HG02571 (cell line): ENCODE measurements at regions not wholly inside any gene's neighbourhood (a gene's known extent, or its start where the extent isn't known, plus 50 kb on each side); places are given as distances from the start of the nearest gene placed in this dataset.
"Not testable (repeated sequence)": the region's sequence is repeated elsewhere in the genome, so short reads cannot be mapped to it uniquely, and the experiment has no call there.

Experiments used
- ATAC-seq: cut with Tn5 transposase; IDR thresholded peaks from one replicate; pipeline ENCODE4 v1.9.1; 2021; ENCODE audit warnings: mild to moderate bottlenecking, moderate library complexity; ENCODE audit not compliant: unreplicated experiment

- no peak for ATAC-seq
Observed at GRCh38 chr14:47959740-47960139, 284.3 kb upstream of the MDGA2 start.

GRCh38 chr14:47949006-47949405 lies 273.6 kb upstream of the MDGA2 start:
- ATAC-seq, result no peak

GRCh38 chr14:47935332-47935731 lies 259.9 kb upstream of the MDGA2 start:
- no peak for ATAC-seq

- no peak for ATAC-seq
Observed at GRCh38 chr14:47929334-47929733, 253.9 kb upstream of the MDGA2 start.

- no peak for ATAC-seq
Observed at GRCh38 chr14:47921133-47921532, 245.7 kb upstream of the MDGA2 start.

- no peak for ATAC-seq
Observed at GRCh38 chr14:47919997-47920396, 244.6 kb upstream of the MDGA2 start.

- ATAC-seq, result no peak
Observed at GRCh38 chr14:47919334-47919846, 244.0 kb upstream of the MDGA2 start.

- ATAC-seq, result no peak
Observed at GRCh38 chr14:47917344-47917954, 242.0 kb upstream of the MDGA2 start.

GRCh38 chr14:47901141-47901540 lies 225.7 kb upstream of the MDGA2 start:
- ATAC-seq, result not testable (repeated sequence)

- no peak for ATAC-seq
Observed at GRCh38 chr14:47899685-47900084, 224.3 kb upstream of the MDGA2 start.

GRCh38 chr14:47874350-47874749 lies 198.9 kb upstream of the MDGA2 start:
- ATAC-seq, result no peak

GRCh38 chr14:47872588-47872987 lies 197.2 kb upstream of the MDGA2 start:
- ATAC-seq, result no peak

- ATAC-seq, result no peak
Observed at GRCh38 chr14:47863441-47863840, 188.0 kb upstream of the MDGA2 start.

GRCh38 chr14:47857646-47858045 lies 182.2 kb upstream of the MDGA2 start:
- ATAC-seq, result peak; percentile 65

- ATAC-seq, result no peak
Observed at GRCh38 chr14:47852278-47852677, 176.9 kb upstream of the MDGA2 start.

GRCh38 chr14:47846008-47846407 lies 170.6 kb upstream of the MDGA2 start:
- no peak for ATAC-seq

GRCh38 chr14:47843236-47843635 lies 167.8 kb upstream of the MDGA2 start:
- ATAC-seq, result no peak

GRCh38 chr14:47833011-47833410 lies 157.6 kb upstream of the MDGA2 start:
- no peak for ATAC-seq

GRCh38 chr14:47826809-47827208 lies 151.4 kb upstream of the MDGA2 start:
- no peak for ATAC-seq

- no peak for ATAC-seq
Observed at GRCh38 chr14:47822326-47822725, 146.9 kb upstream of the MDGA2 start.

- no peak for ATAC-seq
Observed at GRCh38 chr14:47821135-47821534, 145.7 kb upstream of the MDGA2 start.

GRCh38 chr14:47790477-47790876 lies 115.1 kb upstream of the MDGA2 start:
- ATAC-seq, result no peak

GRCh38 chr14:47785058-47785457 lies 109.7 kb upstream of the MDGA2 start:
- no peak for ATAC-seq
